HEK293 (cell line): ENCODE measurements at regions not wholly inside any gene's neighbourhood (a gene's known extent, or its start where the extent isn't known, plus 50 kb on each side); places are given as distances from the start of the nearest gene placed in this dataset.

Experiments used
- PBX3 ChIP-seq: sonication (generic); formaldehyde crosslinking; IDR thresholded peaks from 2 replicates; pipeline ENCODE4 v1.8.1; 2022; ENCODE audit warnings: mild to moderate bottlenecking, moderate library complexity, missing genetic modification reagents
- PRDM10 ChIP-seq: fragments of 450-650 bp; formaldehyde crosslinking; IDR thresholded peaks from 2 replicates; pipeline ENCODE4 v1.5.1; 2016; ENCODE audit warnings: missing biosample characterization, missing genetic modification characterization
- ZBTB48 ChIP-seq: fragments of 450-650 bp; formaldehyde crosslinking; IDR thresholded peaks from 2 replicates; pipeline ENCODE4 v1.5.1; 2016; ENCODE audit warnings: missing biosample characterization, missing genetic modification characterization
- ZNF169 ChIP-seq: fragments of 450-650 bp; formaldehyde crosslinking; IDR thresholded peaks from 2 replicates; pipeline ENCODE4 v1.5.1; 2016; ENCODE audit warnings: missing biosample characterization, missing genetic modification characterization
- ZSCAN30 ChIP-seq: fragments of 450-650 bp; IDR thresholded peaks from 2 replicates; pipeline ENCODE4 v1.5.1; 2018; ENCODE audit warnings: missing biosample characterization, mild to moderate bottlenecking, missing genetic modification characterization, moderate library complexity
- TF ChIP-seq, protein P1 (sequence below): fragments of 450-650 bp; formaldehyde crosslinking; IDR thresholded peaks from 2 replicates; pipeline ENCODE4 v1.5.1; 2016; ENCODE audit warnings: missing biosample characterization, missing genetic modification characterization

DNA sequence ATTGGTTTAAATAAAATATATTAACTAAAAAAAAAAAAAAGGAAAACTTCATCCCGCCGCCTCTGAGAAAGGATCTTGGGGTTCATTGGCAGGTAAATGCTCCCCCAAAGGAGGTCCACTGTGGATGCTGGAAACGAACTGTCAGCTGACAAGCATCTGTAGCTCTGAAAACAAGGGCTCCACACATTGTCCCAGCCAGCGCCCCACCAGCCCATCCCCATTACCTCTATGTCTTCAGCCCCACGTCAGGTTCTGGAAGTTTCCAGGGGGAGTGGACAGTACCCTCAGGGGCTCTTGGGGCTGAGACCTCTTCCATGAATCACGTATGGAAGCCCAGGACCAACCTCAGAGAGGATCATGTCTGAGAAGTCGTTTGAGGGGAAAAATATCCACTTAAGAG lies 66.4 kb upstream of the WNT7B start:
- TF ChIP-seq PBX3 (CRISPR knock-in tag) (no peak), ZNF169 (tag by site-specific recombination) (no peak), ZBTB48 (tag by site-specific recombination) (no peak), PRDM10 (tag by site-specific recombination) (no peak), ZSCAN30 (no peak)
- TF ChIP-seq, protein P1, sequence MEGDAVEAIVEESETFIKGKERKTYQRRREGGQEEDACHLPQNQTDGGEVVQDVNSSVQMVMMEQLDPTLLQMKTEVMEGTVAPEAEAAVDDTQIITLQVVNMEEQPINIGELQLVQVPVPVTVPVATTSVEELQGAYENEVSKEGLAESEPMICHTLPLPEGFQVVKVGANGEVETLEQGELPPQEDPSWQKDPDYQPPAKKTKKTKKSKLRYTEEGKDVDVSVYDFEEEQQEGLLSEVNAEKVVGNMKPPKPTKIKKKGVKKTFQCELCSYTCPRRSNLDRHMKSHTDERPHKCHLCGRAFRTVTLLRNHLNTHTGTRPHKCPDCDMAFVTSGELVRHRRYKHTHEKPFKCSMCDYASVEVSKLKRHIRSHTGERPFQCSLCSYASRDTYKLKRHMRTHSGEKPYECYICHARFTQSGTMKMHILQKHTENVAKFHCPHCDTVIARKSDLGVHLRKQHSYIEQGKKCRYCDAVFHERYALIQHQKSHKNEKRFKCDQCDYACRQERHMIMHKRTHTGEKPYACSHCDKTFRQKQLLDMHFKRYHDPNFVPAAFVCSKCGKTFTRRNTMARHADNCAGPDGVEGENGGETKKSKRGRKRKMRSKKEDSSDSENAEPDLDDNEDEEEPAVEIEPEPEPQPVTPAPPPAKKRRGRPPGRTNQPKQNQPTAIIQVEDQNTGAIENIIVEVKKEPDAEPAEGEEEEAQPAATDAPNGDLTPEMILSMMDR = no peak
